T-helper 2 cell treated with Interferon-gamma antibody and Interleukin-4, amounts not matched to agents 5 μg/mL and 100 μg/mL, for 36 hours (primary cell): ENCODE measurements at regions not wholly inside any gene's neighbourhood (a gene's known extent, or its start where the extent isn't known, plus 50 kb on each side); places are given as distances from the start of the nearest gene placed in this dataset.

Experiments used
- DNase-seq: peaks from one replicate; pipeline ENCODE4 v3.0.0; 2021; ENCODE audit warnings: low spot score
- H3K27ac Mint-ChIP-seq: one replicate; pipeline ENCODE4 v1.8.0; 2021; ENCODE audit warnings: mild to moderate bottlenecking, mixed read lengths
- H3K27me3 Mint-ChIP-seq: one replicate; pipeline ENCODE4 v1.8.0; 2021; ENCODE audit warnings: low read depth, mixed read lengths
- H3K36me3 Mint-ChIP-seq: one replicate; pipeline ENCODE4 v1.8.0; 2021; ENCODE audit warnings: low read depth, mixed read lengths
- H3K4me1 Mint-ChIP-seq: one replicate; pipeline ENCODE4 v1.8.0; 2021; ENCODE audit warnings: low read depth, mixed read lengths
- H3K4me3 Mint-ChIP-seq: one replicate; pipeline ENCODE4 v1.8.0; 2022; ENCODE audit warnings: mild to moderate bottlenecking, moderate library complexity, mixed read lengths
- H3K9me3 Mint-ChIP-seq: one replicate; pipeline ENCODE4 v1.8.0; 2021; ENCODE audit warnings: mixed read lengths

DNA sequence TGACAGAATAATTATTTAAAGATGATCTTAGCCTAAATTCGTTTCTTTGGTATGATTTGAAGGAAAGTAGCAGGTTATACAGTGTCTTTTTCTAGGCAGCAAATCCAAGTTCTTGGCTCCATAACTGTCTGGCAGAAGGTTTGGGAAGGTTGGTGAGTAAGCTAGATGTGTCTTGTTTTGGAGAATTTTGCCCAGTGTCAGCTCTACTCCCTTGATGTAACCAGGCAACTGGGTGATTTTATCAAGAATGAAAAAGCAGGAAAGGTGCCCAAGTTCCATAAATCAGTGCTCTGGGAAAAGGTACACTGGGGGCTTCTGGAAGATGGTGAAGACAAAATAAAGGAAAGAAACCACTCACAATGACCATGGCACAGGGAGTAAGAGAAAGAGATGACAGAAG, 71.5 kb upstream of the USP47 start:
- no peak overlapping the region for H3K4me3 Mint-ChIP-seq
- no peaks in the 10 kb centered on the region for H3K4me1 Mint-ChIP-seq
- no peaks in the 10 kb centered on the region for H3K9me3 Mint-ChIP-seq
- no peaks in the 10 kb centered on the region for H3K36me3 Mint-ChIP-seq
- H3K27ac Mint-ChIP-seq = no peak overlapping the region
- no peak for DNase-seq
- peaks cover 34% of the 10 kb centered on the region for H3K27me3 Mint-ChIP-seq

DNA sequence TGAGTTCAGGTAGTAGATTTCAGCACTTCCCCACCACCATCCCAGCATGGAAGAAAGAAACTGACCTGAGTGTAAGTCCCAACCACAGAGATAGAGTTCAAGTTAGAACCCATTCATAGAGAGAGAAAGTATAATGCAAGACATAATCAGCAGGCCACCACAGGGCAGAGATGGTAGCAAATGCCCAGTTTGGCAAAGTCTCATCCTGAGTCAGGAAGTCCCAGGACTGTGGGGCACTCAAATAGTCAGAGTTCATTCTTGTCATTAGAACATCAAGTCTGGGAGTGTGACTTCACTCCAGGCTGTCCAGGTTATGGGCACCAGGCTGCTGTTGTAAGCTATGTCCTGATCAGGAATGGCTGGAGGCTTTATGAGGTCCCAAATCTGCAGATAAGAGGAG, 72.0 kb upstream of the USP47 start:
- DNase-seq = no peak
- H3K27ac Mint-ChIP-seq = no peak overlapping the region
- H3K27me3 Mint-ChIP-seq = peaks cover 32% of the 10 kb centered on the region
- H3K36me3 Mint-ChIP-seq = no peaks in the 10 kb centered on the region
- H3K4me3 Mint-ChIP-seq = no peak overlapping the region
- H3K9me3 Mint-ChIP-seq = no peaks in the 10 kb centered on the region
- H3K4me1 Mint-ChIP-seq = no peaks in the 10 kb centered on the region

DNA sequence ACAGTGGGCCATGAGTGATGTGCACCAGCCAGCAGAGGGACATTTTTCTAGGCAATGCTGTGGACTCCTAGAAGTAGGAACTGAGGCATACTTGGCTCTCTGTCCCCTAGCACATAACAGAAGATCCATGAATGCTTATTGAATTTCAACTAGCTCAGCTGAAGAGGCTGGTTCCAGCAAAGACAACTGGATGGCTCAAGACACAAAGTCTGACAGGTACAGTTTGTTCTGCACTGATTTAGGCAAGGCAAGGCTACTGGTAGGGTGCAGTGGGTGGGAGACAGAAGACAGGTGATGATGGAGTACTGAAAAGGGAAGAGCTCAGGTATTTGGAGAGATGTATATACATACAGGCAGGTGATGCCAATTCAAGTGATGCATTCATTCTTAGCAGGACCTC, 72.4 kb upstream of the USP47 start:
- Mint-ChIP-seq H3K27ac (no peak overlapping the region), H3K4me1 (no peaks in the 10 kb centered on the region), H3K27me3 (peaks cover 32% of the 10 kb centered on the region), H3K9me3 (no peaks in the 10 kb centered on the region), H3K36me3 (no peaks in the 10 kb centered on the region), H3K4me3 (no peak overlapping the region)
- no peak for DNase-seq

DNA sequence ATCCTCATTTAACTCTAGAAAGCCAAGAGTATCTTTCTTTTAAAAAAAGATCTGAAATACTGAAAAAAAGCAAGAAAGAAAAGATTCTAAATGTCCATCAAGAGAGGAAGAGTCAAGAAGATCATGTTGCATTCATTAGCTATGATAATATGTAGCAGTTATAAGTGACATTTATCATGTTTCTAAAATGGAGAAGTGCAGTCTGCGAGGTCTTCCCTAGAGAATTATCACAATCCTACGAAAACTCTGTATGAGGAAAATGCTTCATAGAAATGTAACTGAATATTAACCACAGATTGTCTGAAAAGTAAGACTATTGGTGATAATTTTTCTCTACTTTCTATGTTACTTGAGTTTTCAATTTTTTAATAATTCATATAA, 77.4 kb upstream of the USP47 start:
- H3K4me1 Mint-ChIP-seq = no peaks in the 10 kb centered on the region
- H3K9me3 Mint-ChIP-seq = no peaks in the 10 kb centered on the region
- peaks cover 32% of the 10 kb centered on the region for H3K27me3 Mint-ChIP-seq
- no peaks in the 10 kb centered on the region for H3K36me3 Mint-ChIP-seq
- no peak for DNase-seq
- H3K27ac Mint-ChIP-seq = no peak overlapping the region
- H3K4me3 Mint-ChIP-seq = no peak overlapping the region

DNA sequence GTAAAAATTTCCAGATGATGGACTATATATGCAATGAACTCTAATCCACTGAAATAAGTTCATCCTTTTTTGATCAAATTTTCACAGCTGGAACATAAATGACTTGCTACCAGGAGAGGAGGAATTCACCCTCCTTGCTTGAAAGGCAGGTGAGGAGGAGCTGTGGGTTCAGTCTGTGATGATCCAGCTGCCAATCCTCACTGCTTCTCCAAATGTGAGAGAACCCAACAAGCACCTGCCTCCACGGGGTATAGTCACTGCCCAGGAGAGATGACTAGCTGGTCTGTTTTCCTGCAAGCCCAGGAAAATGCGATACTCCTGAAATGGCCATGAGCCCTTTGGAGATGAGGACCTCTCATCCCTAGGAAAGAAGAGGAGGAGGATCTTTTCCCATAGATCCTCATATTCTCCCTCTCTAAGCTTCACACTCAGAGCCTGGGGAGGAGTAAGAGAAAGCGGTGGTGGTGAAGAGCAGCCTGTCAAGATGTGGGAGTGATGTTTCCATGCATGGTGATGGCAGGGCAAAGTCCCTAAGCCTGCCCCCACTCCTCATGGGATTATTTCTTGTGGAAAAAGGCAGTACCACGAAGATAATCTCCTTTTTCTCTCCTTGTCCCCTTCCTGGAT, 77.9 kb upstream of the USP47 start:
- H3K9me3 Mint-ChIP-seq = no peaks in the 10 kb centered on the region
- DNase-seq = no peak
- H3K4me3 Mint-ChIP-seq = no peak overlapping the region
- no peaks in the 10 kb centered on the region for H3K4me1 Mint-ChIP-seq
- H3K27me3 Mint-ChIP-seq = peaks cover 27% of the 10 kb centered on the region
- H3K36me3 Mint-ChIP-seq = no peaks in the 10 kb centered on the region
- no peak overlapping the region for H3K27ac Mint-ChIP-seq

DNA sequence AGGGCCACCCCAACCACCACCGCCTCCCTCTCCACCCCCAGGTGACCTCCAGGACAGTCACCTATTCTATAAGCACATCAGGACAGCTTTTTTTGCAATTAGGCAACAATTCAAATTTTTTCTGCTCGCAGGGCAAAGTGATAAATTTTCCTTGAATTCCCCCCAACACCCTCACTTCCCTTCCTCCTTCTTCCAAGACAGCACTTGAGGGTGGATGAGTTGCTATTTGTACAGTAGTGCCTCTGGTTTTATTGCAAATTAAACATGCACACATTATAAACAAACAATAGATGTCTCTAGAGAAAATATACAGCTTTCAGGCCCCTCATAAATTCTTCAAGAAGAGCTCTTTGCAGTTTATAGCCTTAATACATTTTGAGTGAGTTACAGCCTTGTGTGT, 80.9 kb upstream of the USP47 start:
- peaks cover 15% of the 10 kb centered on the region for H3K27me3 Mint-ChIP-seq
- no peak overlapping the region for H3K27ac Mint-ChIP-seq

DNA sequence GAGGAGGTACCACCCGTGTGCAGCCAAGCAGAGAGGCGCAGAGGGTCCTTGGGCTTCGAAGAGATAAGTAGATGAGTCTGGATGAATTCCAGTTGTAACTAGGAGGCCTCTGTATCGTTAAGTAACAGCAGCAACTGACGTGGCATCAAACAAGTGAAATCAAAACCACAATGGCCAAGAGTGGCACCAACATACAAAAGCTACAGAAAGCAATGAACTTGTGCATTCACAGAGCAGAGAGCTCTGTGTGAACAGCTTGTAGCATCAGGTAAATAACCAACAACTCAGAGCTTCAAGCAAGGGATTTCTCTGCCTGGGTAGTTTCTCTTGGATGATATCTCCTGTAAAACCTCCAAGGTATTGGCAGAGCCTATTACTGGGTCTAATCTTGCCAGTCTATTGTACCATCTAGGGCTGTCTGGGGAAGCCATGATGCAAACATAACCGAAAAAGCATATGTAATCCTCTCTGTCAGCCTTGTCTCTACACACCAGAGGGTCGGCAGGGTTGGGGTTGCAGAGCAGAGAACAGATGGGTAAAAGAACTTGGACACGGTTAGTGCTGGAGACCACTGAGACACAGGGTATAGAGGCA, 83.1 kb upstream of the USP47 start:
- H3K9me3 Mint-ChIP-seq = no peaks in the 10 kb centered on the region
- no peak overlapping the region for H3K27ac Mint-ChIP-seq
- peaks cover 9% of the 10 kb centered on the region for H3K27me3 Mint-ChIP-seq
- DNase-seq = no peak
- H3K4me1 Mint-ChIP-seq = no peaks in the 10 kb centered on the region
- no peak overlapping the region for H3K4me3 Mint-ChIP-seq
- H3K36me3 Mint-ChIP-seq = no peaks in the 10 kb centered on the region

More for the DNA sequence above, 80.9 kb upstream of the USP47 start:
- H3K4me1 Mint-ChIP-seq = no peaks in the 10 kb centered on the region
- no peak overlapping the region for H3K4me3 Mint-ChIP-seq
- H3K36me3 Mint-ChIP-seq = no peaks in the 10 kb centered on the region
- H3K9me3 Mint-ChIP-seq = no peaks in the 10 kb centered on the region
- DNase-seq = no peak

DNA sequence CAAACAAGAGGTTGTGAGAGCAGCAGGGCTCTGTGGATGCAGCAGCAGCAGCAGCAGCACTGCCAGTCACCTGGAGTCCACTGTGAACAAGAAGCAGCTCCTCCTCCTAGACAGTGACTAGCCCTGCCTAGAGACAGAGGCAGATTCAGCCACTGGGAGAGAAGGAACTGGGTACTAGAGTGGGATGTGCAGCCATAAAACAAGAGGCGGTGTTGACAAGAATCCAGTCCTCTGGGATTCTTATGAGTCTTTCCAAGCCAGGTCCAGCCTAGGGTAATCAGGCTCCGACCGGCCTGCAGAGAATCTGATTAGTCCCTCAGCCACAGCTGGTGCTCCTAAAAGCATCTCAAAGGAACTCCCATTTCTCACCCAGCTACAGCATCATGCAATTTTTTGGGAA, 83.9 kb upstream of the USP47 start:
- Mint-ChIP-seq H3K9me3 (no peaks in the 10 kb centered on the region), H3K4me3 (no peak overlapping the region), H3K27ac (no peak overlapping the region), H3K27me3 (peaks cover 8% of the 10 kb centered on the region), H3K36me3 (no peaks in the 10 kb centered on the region), H3K4me1 (no peaks in the 10 kb centered on the region)
- DNase-seq = no peak

DNA sequence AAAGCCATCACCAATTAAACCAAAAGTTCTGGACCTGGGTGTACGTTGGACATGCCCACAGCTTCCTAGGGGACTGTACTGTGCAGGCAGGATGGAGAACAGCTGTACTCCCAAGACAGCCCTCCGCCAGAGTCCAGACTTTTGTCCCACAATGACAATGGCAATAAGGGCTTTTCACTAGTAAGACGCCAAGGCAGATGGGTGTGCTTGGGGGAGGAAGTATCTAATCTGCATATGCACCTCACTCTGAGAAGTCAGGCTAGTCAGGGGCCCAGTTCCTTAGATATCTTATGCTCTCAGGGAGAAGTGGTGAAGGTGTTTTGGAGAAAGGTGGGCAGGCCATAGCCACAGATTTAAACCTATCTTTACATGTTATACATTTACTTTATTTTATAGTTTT, 85.1 kb upstream of the USP47 start:
- no peaks in the 10 kb centered on the region for H3K36me3 Mint-ChIP-seq
- H3K27ac Mint-ChIP-seq = no peak overlapping the region
- peaks cover 2% of the 10 kb centered on the region for H3K27me3 Mint-ChIP-seq
- DNase-seq = no peak
- H3K4me1 Mint-ChIP-seq = no peaks in the 10 kb centered on the region
- H3K9me3 Mint-ChIP-seq = no peaks in the 10 kb centered on the region
- no peak overlapping the region for H3K4me3 Mint-ChIP-seq

DNA sequence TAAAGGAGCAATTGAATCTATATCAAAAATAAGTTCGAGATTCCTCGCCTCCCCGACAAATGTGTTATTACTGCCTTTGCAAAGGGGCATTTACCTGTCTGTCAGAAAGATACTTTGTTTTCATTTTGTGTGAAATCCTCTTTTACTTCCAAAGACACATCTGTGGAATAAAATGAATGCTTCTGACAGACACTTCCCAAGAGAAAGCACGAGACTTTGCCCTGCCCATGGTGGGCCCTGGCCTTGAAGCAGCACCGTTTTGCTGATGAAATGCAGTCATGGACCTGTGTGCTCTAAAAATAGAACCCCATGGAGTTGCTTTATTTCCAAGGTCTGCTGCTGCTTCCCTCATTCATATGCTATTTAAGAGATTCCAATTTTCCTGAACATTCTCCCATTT, 85.9 kb upstream of the USP47 start:
- H3K36me3 Mint-ChIP-seq = no peaks in the 10 kb centered on the region
- H3K4me3 Mint-ChIP-seq = no peak overlapping the region
- no peak for DNase-seq
- H3K4me1 Mint-ChIP-seq = no peaks in the 10 kb centered on the region
- H3K9me3 Mint-ChIP-seq = no peaks in the 10 kb centered on the region
- no peak overlapping the region for H3K27ac Mint-ChIP-seq
- H3K27me3 Mint-ChIP-seq = peaks cover 2% of the 10 kb centered on the region

DNA sequence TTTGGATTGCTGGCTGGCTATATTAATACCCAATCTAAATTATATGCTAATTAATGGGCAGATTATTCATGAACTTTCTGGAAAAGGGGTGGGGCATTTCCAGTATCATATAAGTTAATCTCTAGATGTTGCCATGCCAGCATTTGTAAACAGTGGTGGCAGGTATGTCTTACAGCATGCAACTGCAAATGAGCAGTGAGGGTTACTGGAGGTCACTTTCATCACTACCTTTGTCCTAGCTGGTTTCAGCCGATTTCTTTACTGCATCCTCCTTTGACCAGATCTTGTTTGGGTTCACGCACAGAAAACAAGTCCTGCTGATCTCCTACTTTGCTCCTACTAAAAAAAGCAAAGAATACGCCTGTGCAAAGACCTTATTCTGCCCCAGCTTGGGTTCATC, 89.1 kb upstream of the USP47 start:
- H3K36me3 Mint-ChIP-seq = no peaks in the 10 kb centered on the region
- H3K4me1 Mint-ChIP-seq = no peaks in the 10 kb centered on the region
- DNase-seq = no peak
- H3K4me3 Mint-ChIP-seq = no peak overlapping the region
- H3K9me3 Mint-ChIP-seq = no peaks in the 10 kb centered on the region
- no peak overlapping the region for H3K27ac Mint-ChIP-seq
- H3K27me3 Mint-ChIP-seq = peaks cover 8% of the 10 kb centered on the region

DNA sequence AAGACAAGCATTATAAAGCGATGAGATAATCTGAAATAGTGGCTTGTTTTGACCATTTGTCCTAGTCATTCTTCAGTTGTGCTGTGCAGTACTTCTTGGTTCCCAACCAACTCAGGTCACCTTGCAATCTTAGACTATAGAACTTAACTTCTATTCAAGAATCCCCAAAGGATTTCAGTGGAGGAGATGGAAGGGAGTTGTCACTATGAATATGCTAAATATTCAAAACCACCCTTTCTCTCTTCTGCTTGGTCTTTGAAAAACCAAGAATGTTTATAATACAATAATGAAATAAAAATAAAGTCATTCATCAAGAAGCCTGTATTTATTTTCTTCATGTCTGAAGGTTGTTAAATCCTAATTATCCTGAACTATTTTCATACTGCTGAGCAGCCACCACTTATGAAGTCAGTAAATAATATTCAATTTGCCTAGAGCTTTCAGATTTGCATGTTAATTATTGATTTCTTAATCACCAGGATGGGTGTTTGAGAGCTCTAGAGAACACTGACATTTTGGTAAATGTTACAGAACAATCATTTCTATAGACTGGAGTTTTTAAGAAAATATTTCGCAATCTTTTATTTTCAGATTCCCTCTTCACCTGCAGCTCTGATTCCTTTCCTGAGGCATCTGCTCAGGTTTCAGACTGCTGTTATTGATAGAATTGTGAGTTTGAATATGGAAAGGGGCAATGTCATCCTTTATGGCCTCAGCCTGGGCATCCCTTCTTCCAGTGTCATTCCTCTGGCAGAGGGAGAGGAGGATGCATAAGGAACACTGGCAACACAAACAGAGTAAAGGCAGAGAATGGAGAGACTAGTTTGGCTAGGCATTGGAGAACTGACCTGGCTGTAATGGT, 91.5 kb upstream of the USP47 start:
- DNase-seq = no peak
- Mint-ChIP-seq H3K27ac (no peak overlapping the region), H3K27me3 (peaks cover 13% of the 10 kb centered on the region), H3K4me1 (no peaks in the 10 kb centered on the region), H3K9me3 (no peaks in the 10 kb centered on the region), H3K36me3 (no peaks in the 10 kb centered on the region), H3K4me3 (no peak overlapping the region)

DNA sequence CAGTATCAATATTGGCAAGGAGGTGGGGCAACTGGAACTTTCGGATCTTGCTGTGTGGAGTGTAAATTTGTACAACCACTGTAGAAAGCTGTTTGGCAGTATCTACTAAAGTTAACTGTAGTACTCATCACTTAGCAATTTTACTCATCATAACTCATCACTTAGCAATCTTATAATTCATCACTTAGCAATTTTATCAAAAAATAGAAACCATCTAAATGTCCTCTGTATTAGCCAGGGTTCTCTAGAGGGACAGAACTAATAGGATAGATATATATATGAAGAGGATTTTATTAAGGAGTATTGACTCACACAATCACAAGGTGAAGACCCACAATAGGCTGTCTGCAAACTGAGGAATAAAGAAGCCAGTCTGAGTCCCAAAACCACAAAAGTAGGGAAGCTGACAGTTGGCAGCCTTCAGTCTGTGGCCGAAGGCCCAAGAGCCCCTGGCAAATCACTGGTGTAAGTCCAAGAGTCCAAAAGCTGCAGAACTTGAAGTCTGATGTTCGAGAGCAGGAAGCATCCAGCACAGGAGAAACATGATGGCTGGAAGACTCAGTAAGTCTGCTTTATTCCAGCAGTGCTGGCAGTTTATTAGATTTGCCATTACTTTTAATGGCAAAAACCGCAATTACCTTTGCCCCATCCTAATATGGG, 92.9 kb upstream of the USP47 start:
- Mint-ChIP-seq H3K36me3 (no peaks in the 10 kb centered on the region), H3K9me3 (no peaks in the 10 kb centered on the region), H3K27ac (no peak overlapping the region), H3K27me3 (peaks cover 16% of the 10 kb centered on the region), H3K4me1 (no peaks in the 10 kb centered on the region), H3K4me3 (no peak overlapping the region)
- DNase-seq = no peak

DNA sequence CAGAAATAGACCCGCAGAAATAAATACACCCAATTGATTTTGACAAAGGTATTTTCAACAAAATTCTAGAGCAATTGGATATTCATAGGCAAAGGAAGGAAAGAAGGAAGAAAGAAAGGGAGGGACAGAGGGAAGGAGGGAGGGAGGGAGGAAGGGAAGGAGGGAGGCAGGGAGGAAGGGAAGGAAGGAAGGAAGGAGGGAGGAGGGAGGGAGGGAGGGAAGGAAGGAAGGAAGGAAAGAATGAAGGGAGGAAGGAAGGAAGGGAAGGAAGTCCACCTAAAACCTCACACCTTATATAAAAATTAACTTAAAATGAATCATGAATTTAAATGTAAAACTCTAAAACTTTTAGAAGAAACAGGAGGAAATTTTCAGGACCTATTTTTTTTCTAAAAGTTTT, 94.2 kb upstream of the USP47 start:
- peaks cover 16% of the 10 kb centered on the region for H3K27me3 Mint-ChIP-seq
- no peak overlapping the region for H3K4me3 Mint-ChIP-seq
- DNase-seq = no peak
- no peaks in the 10 kb centered on the region for H3K9me3 Mint-ChIP-seq
- H3K27ac Mint-ChIP-seq = no peak overlapping the region
- H3K4me1 Mint-ChIP-seq = no peaks in the 10 kb centered on the region
- H3K36me3 Mint-ChIP-seq = no peaks in the 10 kb centered on the region
